TTC549 (cell line): ENCODE measurements at regions not wholly inside any gene's neighbourhood (a gene's known extent, or its start where the extent isn't known, plus 50 kb on each side); places are given as distances from the start of the nearest gene placed in this dataset.
A peak's percentile ranks its signal among the peaks of the same experiment; 100 is the strongest.

ENCODE experiments used
- FAIRE-seq: peaks from 2 replicates; lab custom pipeline; 2012; peaks lifted over from hg19 to GRCh38; lab: Jason Lieb, UNC

DNA sequence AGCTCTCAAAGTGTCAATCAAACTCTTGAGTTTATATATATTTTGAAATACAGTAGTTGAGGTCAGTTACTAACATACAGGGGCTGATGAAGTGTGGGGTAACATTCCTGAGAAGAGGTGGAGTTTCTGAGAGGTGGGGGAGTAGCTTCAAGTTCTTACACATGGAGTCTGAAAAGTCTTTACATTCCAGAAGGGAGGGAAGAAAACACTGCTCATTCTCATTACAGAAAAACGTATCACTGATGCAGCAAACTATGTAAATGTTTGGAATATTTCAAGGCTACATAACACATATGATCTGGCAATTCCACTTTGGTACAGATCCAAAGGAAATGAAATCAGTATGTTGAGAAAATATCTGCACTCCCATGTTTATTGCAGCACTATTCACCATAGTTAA lies 1065.8 kb upstream of the B3GALT2 start:
- no peak for FAIRE-seq

DNA sequence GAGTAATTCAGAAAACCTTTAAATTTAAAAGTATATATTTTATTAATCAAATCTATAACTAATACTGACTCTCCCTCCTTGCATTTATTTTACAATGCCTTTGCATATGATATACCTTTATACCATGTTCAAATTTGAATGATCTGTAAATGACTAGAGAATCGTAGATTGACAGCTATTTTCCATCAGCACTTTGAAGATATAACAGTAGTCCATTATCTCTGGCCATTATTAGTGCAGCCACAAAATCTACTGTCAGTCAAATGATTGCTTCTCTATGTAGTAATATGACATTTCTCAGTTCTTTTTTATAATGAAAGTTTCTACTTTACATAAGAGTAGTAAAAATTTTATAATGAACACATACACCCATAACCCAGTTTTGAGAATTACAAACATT lies 1054.8 kb upstream of the B3GALT2 start:
- FAIRE-seq, result no peak

DNA sequence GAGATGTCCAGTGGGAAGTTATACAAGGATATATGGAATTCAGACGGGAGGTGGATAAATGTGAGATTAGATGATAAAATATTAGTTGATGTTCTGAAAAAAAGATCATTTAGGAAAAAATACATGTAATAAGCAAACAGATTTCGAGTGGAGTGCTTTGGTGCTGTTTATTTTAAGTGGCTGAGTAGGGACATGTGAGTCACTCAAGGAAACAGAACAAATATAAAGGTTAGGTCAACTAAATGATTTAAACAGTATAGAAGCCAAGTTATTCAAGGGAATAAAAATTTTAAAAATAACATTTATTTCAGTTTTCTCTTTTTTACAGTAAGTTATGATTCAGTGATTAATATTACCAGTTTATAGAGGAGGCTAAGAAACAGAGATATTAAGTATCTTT lies 1046.7 kb upstream of the B3GALT2 start:
- no peak for FAIRE-seq

DNA sequence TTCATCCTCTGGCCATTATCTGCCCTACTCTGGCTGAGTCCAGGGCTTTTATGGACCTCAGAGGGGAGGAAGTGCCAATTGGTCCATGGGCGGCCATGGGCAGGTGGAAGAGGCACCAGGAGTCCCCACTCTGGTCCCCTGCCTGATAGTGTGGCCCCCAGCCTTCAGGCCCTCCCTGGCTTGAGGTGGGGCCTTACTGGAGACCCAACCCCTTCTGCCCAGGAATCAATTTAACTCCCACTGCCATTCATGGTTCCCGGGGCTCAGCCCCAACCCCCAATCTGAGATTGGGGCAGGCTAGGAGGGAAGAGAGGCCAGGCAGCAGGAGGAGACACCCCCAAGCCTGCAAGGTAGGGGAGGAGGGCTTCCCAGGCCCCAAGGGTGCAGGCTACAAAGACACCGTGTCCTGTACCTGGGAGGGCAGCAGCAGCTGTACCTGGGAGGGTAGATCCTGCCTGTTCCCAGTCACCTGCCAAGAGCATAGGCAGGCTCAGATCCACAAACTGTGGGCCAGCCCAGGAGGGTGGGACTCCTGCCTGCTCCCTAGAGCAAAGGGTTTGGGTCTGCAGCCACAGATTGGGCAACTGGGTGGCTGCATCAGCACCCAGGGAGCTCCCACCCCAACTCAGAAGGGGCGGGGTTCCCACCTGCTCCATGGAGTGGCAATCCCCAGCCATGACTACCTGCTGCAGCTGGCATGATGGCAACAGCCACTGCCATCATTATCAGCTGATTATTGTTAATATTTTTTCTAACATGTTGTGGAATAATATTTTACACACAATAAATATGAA lies 1044.1 kb upstream of the B3GALT2 start:
- no peak for FAIRE-seq

DNA sequence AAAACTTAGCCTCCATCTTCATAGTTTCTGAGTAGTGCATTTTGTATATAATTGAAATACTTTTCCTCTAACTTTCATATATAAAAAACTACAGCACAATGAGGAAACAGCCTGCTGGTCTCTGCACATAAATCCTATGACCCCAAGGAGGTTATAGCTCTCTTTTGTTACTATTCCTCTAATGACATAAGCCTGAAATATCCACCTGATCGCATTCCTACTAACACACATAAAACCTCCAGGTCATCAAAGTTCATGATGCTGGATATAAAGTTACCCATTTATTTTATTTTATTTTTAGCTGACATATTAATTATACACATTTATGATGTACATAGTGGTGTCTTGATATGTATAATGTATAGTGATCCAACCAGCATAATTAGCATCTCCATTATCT lies 1042.0 kb upstream of the B3GALT2 start:
- FAIRE-seq, result no peak

DNA sequence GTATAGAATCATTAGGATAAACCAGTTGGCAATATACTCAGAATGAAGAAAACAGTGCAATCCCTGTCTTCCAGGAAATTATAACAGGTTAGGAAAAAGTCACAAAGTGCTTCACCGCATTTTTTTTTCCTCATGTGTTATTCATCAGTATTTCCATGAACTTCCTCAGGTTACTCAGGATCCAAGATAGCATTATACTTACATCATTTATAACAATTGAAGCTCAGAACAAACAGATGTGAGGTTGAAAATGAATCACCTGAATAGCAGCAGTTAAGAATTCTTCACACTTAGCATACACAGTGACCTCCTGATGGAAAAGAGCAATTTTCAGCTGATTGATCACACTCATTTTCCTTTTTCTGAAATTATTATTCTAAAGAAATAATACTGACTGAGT lies 1040.7 kb upstream of the B3GALT2 start:
- FAIRE-seq, result no peak

DNA sequence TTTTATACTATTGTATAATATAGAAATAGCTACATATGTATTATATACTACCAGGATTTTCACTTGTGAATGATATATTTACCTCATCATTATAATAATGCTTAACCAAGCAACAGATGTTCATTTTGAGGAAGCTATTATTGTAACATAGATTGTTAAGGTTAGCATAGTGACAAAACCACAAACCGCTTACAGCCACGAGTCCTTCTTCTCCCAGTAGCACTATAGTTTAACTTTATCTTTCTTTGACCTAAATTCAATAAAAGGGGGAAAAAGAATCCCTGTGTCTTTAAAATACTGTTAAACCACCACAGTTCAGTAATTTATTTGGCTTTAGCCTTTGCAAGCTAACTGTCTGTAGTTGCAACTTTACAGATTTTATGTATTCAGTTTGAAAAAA lies 1039.4 kb upstream of the B3GALT2 start:
- FAIRE-seq, result no peak

DNA sequence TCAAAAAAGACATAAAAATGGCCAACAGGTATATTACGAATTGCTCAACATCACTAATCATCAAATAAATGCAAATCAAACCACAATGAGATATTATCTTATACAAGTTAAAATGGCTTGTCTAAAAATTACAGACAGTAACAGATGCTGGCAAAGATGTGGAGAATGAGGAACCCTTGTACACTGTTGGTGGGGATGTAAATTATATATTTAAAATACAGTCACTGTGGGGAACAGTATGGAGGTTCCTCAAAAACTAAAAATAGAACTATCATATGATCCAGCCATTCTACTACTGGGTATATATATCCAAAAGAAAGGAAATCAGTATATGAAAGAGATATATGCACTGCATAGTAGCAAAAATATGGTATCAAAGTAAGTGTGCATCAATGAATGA lies 1037.2 kb upstream of the B3GALT2 start:
- no peak for FAIRE-seq

DNA sequence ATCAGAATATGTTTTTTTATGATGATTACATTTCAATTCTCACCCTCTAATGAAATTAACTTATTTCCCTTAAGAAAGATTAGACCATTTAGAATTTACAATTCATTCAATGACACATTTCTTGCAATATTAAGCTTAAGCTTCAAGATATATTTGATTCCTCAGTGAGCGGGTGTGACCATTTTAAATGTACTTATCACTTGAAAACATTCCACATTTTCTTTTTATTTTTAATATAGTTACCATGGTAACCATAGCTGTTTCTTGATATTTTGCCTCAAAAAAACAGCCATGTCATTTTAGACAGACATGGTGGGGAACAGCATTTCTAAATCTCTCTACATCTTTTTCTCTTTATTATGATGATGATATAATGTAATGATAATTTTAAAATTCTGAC lies 1029.0 kb upstream of the B3GALT2 start:
- FAIRE-seq, result peak; percentile 64

DNA sequence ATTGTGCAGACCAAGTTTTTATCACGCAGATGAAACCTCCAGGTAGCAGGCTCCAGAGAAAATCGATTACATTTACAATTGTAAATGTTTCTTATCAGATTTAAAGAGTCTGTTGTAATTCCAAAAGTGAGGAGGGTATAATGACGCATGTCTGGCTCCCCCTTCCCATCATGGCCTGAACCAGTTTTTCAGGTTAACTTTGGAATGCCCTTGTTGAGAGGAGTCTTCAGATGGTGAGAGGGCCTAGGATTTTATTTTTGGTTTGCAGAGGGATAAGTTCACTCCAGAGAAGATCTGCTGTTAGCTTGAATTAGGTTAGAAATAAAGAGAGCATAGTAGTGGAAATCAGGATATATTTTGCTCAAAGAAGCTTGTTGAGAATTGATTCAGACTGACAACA lies 1028.3 kb upstream of the B3GALT2 start:
- no peak for FAIRE-seq

DNA sequence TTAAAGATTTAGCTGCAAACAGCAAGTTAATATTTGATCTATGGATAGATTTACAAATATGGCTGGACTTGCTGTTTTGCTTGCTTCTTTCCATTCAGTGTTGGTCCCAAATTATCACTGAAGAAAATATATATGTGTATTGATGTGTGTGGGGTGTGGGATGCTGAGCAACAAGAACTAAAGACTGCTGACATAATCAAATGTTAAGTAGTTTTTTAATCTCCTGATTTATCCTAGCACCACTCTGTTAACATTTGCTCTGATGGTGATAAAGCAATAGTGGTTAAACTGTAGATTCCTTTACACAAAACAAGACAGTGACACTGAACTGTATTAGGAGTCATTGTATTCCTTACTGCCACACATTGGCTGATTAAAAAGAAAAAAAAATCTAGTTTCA lies 1023.5 kb upstream of the B3GALT2 start:
- FAIRE-seq, result no peak

DNA sequence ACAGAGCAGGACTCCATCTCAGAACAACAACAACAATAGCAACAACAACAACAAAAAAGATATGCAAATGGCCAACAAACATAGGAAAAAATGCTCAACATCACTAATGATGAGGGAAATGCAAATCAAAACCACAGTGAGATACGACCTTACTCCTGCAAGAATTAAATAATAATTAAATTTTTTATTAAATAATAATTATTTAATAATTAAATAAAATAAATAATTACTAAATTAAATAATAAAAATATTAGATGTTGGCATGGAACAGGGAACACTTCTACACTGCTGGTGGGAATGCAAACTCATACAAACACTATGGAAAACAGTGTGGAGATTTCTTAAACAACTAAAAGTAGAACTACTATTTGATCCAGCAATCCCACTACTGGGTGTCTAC lies 1022.3 kb upstream of the B3GALT2 start:
- FAIRE-seq, result peak; percentile 40

DNA sequence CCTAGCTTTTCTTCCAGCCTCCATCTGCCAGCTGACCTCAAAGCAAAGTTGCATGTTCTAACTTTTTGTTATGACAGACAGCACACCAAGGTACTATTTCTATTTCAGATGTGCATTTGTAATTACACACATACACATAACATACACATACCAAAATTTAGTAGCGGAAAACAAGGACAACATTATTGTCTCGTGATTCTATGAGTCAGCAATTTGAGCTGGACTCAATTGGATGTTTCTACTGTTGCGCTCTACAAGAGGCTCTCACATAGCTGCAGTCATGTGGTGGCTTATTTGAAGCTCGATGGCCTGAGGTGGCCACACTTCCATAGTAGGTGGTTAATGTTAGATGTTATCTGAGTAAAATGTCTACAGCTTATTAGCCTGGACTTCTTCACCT lies 1010.1 kb upstream of the B3GALT2 start:
- no peak for FAIRE-seq

DNA sequence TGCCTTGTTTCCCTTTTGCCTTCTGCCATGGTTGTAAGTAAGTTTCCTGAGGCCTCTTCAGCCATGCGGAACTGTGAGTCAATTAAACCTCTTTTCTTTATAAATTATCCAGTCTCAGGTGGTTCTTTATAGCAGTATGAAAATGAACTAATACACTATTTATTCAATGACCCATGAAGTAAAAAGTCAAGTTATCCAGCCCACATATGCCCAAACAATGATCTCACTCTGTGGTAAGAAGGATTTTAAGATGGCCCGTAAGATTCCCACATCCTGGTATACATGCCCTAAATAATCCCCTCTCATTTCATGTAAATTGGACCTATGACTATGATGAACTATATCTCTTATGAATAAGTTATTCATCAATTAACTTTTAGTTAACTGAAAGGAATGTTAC lies 1008.3 kb upstream of the B3GALT2 start:
- no peak for FAIRE-seq

DNA sequence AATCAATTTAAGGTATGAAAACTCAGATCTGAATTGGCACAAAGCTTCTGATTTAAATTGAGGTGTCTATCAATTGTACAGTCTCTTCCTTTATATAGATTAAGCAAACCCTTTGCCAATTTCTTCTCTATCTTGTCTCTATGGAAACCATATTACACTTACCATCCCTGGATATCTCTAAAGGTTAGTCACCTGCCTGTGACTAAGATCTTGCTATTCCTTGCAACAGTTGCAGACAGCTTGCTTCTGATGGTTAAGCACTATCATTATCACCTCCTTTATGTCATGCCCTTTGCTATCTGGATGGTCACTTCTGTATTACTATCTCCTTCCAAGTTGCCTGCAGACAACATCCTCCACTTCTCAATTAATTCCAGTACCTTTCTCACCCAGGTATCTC lies 998.6 kb upstream of the B3GALT2 start:
- FAIRE-seq, result no peak

DNA sequence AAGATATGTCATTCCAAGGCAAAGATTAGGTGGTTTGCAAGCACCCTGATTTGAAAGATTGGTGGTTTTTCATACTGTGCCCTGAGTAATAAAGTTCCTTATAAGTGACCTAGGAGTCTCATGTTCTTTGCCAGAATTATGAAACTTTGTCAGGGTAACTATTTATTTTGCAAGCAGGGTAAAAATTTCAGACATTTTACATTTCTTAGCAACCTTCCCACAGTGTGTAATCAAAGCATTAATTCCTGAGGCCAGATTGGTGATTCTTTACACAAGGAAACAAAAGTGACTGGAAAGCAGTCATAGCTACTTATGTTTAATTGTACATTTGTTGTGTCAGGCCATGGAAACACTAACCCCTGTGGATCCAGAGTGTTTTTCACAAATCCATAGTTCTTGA lies 998.0 kb upstream of the B3GALT2 start:
- no peak for FAIRE-seq

DNA sequence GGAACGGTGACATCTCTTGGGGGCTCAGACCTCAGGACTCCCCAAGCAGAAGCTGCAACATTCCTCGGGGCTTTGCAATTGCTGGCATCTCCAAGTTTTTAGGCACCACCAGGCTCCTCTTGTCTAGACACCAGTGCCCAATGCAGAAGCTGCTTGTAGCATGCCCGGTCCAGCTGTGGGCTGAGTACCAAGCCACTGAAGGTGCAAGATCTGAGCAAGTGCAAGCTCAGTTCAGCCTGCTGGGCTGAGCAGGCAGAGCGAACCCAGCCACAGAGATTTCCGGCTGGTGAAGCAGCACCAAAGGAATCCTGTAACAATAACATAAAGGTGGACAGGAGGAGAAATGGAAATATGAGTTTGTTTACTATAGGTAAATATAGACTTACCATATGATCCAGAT lies 995.4 kb upstream of the B3GALT2 start:
- FAIRE-seq, result no peak

DNA sequence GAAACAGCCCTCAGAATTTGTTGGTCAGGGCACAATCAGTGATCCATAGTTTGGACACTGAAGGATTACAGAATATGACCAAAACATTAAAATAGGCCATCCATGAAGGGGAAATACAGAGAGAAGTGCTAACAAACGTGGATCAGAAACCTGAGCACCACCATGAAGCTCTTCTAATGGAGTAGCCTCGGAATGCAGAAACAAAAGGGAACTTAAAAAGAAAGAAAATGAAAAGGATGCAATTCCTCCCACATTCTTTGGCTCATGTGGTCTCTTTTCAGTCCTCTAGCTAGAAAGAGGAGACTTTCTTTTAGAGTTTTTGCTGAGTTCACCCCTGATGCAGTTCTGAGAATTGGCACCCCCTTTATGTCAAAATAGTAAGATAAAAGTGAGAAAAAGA lies 989.8 kb upstream of the B3GALT2 start:
- no peak for FAIRE-seq

DNA sequence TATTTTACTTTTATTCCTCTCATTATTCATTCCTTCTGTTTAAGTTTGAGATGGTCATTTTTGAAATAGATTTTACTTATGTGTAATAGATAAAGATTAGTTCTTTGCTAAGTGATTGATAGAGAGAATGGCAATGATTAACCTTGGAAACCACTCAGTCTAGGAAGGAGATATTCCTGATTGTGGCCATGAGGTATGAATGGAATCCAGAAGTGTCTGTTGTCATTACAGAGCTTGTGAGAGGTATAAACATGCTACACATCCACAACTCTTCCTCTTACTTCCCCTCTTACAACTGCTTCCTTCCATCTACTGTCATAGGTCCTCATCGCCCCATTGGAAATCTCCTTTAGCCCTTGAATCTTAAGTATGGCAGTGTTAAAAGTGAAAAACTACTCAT lies 988.8 kb upstream of the B3GALT2 start:
- no peak for FAIRE-seq

DNA sequence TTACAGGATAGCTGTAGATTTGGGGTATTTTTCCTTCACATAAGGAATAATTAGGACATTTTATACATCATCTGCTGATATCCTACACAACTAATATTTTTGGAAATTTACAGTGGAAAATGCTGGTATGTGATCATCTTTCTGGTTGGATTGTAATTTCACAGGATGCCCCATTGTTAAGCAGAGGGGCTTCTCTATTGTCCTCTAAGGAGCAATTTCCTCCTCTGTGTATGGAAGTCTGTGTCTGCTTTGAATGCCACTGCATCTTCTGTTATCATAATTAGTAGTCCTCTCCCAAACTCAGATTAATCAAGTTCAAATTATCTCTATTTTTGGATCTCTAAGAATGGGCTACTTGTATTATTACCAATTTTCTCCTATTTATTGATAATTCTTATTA lies 988.1 kb upstream of the B3GALT2 start:
- no peak for FAIRE-seq

DNA sequence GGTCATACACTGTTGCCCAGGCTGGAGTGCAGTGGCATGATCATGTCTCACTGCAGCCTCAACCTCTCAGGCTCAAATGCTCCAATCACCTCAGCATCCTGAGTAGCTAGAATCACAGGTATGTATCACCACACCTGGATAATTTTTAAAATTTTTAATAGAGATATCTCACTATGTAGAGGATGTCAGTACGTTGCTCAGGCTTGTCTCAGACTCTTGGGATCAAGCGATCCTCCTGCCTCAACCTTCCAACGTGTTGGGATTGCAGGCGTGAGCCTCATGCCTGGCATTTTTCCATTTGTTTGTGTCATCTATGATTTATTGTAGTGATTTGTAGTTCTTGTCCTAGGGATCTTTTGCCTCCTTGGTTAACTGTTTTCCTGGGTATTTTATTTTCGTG lies 985.2 kb upstream of the B3GALT2 start:
- FAIRE-seq, result no peak

DNA sequence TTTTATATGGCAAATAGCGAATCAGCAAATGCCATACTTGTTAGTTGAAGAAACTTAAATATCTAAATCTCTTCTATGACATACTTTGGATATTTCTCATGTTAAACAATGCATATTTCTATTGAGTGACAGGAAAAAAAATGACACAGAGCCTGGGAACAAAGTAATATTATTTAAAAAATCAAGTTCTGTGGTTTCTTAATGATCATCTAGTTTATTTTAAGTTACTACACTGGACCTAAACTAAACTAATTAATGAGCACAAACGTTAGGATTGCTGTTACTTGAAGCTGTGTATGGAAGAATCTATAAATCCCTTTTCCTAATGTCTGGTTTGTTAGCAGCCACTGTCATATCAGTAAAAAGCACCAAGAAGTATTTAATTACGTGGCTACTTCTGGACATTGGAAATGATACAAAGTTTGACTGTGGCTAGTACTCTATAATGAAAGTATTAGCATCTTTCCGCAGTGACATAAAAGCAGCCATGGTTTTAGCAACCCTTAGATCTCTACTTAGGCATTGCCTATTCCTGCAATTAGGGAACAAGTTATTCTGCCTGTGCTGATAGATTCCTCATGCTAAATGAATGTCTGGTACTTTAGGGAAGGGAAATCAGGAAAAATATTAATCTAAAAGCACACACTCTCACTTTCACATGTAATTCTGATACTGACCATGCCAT lies 981.7 kb upstream of the B3GALT2 start:
- no peak for FAIRE-seq

DNA sequence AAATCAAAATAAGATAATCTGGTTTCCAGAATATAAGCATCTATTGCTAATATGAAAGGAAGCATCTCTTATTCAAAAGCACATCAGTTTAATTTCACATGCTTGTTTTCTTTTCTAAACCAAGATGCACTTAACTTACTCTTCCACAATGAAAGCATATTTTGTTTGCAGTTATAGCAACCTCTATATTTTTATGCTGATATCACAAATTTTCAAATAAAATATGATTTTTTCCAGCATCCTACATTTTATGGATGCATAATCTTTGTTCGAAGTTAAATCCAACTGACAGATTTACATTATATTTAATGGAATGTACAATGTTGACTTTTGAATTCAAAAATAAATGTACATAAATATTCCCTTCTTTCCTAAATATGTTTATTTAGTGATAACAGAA lies 978.3 kb upstream of the B3GALT2 start:
- peak; percentile 70 for FAIRE-seq

DNA sequence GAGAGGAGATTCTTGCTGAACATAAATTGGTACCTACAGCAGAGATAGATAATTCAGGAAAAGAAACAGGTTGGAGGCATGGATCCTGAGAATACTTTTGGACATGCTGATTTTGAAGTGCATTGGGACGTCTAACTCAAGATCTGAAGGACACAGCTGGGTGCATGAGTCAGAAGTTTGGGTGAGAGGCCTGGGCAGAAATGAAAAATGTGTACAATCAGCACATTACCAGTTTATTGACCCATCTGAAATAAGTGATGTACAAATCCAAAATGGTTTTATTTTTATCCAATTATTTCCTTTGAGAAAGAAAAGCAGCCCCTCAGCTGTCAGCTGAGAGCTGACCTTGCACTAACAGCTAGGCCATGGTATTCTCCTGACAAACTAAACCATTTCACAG lies 975.2 kb upstream of the B3GALT2 start:
- FAIRE-seq, result no peak
